ENCODE measurements at regions not wholly inside any gene's neighbourhood (a gene's known extent, or its start where the extent isn't known, plus 50 kb on each side); places are given as distances from the start of the nearest gene placed in this dataset.

DNA sequence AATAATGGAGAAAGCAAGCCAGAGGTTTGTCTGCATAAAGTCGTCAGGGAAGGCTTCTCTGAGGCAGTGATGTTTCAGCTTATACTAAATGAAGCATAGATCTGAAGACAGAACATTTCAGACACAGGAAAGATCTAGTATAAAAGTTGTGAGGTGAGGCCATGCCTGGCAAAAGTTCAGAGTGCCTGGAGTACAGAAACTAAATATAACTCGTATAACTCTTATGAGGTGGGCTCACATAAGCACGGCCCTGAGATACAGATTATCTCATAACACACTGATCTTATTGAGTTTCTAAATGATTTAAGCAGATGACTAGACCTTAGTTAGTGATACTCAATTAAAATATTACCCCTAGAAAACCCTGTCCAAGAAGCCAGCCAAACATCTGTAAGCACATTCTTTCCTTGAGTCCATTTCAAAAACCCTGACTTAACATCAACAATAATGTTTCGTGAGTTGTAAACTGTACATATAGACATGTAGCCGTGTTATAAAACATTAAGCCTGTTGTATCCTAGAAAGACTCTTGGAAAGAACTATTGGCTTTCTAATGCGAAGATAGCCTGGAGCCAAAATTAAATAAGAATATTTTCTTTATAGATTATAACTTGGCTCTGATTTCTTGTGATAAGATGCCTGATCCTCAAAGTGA lies 667.6 kb downstream of the TENT5A start:
- Histone ChIP-seq H3K79me2 (ENCODE audit: insufficient read depth, low read length) (no peaks in the 10 kb centered on the region), H3K36me3 (ENCODE audit: control insufficient read depth in 1 of 2, insufficient read depth in 2 of 2, low read length in 2 of 2) (no peaks in the 10 kb centered on the region), H3K27me3 (ENCODE audit: insufficient read depth, low read length) (no peaks in the 10 kb centered on the region), H3K4me1 (ENCODE audit: control insufficient read depth in 1 of 2, insufficient read depth in 2 of 2, low read length in 2 of 2) (no peaks in the 10 kb centered on the region), H3K9me2 (ENCODE audit: insufficient read depth) (peaks cover 3% of the 10 kb centered on the region; the same call in 1 of the 2 replicates), H3K4me2 (ENCODE audit: low read length) (no peak overlapping the region), H3K27ac (ENCODE audit: low read depth, low read length) (no peak overlapping the region), H4K20me1 (ENCODE audit: insufficient read depth) (no peaks in the 10 kb centered on the region), H3K9me3 (ENCODE audit: control insufficient read depth in 1 of 2, insufficient read depth in 1 of 2, low read depth in 1 of 2, low read length in 2 of 2) (no peaks in the 10 kb centered on the region), H2AFZ (ENCODE audit: low read depth, low read length, poor library complexity, severe bottlenecking) (peak overlapping the region; percentile 49), H3K9ac (ENCODE audit: low read length) (no peak overlapping the region), H3K4me3 (replicated peaks in 1 of 2; ENCODE audit: low read depth in 1 of 2, low read length in 2 of 2) (no peak overlapping the region)
- POLR2A ChIA-PET: no interaction called here
- CTCF ChIA-PET: no interaction called here
- ATAC-seq: no peak
- no TSS peak for BruUV-seq (replicated peaks)
- RAD21 ChIA-PET (ENCODE audit: low non-redundant PET in 1 of 2, low total read pairs in 2 of 2, uncharacterized antibody in 2 of 2, unreplicated experiment in 2 of 2): no interaction called here
- TF ChIP-seq, protein P1, sequence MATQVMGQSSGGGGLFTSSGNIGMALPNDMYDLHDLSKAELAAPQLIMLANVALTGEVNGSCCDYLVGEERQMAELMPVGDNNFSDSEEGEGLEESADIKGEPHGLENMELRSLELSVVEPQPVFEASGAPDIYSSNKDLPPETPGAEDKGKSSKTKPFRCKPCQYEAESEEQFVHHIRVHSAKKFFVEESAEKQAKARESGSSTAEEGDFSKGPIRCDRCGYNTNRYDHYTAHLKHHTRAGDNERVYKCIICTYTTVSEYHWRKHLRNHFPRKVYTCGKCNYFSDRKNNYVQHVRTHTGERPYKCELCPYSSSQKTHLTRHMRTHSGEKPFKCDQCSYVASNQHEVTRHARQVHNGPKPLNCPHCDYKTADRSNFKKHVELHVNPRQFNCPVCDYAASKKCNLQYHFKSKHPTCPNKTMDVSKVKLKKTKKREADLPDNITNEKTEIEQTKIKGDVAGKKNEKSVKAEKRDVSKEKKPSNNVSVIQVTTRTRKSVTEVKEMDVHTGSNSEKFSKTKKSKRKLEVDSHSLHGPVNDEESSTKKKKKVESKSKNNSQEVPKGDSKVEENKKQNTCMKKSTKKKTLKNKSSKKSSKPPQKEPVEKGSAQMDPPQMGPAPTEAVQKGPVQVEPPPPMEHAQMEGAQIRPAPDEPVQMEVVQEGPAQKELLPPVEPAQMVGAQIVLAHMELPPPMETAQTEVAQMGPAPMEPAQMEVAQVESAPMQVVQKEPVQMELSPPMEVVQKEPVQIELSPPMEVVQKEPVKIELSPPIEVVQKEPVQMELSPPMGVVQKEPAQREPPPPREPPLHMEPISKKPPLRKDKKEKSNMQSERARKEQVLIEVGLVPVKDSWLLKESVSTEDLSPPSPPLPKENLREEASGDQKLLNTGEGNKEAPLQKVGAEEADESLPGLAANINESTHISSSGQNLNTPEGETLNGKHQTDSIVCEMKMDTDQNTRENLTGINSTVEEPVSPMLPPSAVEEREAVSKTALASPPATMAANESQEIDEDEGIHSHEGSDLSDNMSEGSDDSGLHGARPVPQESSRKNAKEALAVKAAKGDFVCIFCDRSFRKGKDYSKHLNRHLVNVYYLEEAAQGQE (IDR thresholded peaks at IDR 0.05; ENCODE audit: low read depth): no peak
- no peak for TF ChIP-seq SP1 (IDR thresholded peaks at IDR 0.05; ENCODE audit: low read depth)
- TF ChIP-seq, protein P2, sequence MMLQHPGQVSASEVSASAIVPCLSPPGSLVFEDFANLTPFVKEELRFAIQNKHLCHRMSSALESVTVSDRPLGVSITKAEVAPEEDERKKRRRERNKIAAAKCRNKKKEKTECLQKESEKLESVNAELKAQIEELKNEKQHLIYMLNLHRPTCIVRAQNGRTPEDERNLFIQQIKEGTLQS (IDR thresholded peaks at IDR 0.05): no peak
- no peak for TF ChIP-seq ELF1 (IDR thresholded peaks at IDR 0.05; ENCODE audit: borderline replicate concordance, low read depth)
- no peak for TF ChIP-seq JUND (IDR thresholded peaks at IDR 0.05)
- TF ChIP-seq, protein P3, sequence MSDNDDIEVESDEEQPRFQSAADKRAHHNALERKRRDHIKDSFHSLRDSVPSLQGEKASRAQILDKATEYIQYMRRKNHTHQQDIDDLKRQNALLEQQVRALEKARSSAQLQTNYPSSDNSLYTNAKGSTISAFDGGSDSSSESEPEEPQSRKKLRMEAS (IDR thresholded peaks at IDR 0.05): no peak
- no peak for TF ChIP-seq SRF (IDR thresholded peaks at IDR 0.05; ENCODE audit: low read depth)
- no peak for TF ChIP-seq EGR1 (IDR thresholded peaks at IDR 0.05; ENCODE audit: low read depth)
- no peak for TF ChIP-seq TCF7L2 (IDR thresholded peaks at IDR 0.05; ENCODE audit: borderline replicate concordance, extremely low read depth, insufficient read depth, insufficient read length)
- TF ChIP-seq EZH2phosphoT487 (IDR thresholded peaks at IDR 0.05; ENCODE audit: borderline replicate concordance): no peak
- no peak for TF ChIP-seq CBX3 (IDR thresholded peaks at IDR 0.05; ENCODE audit: low read depth)
- no peak for TF ChIP-seq EZH2 (IDR thresholded peaks at IDR 0.05)
- TF ChIP-seq CEBPB (IDR thresholded peaks at IDR 0.05; ENCODE audit: low read depth): no peak
- no peak for TF ChIP-seq ZNF274 (IDR thresholded peaks at IDR 0.05; ENCODE audit: low read depth, low read length)
- TF ChIP-seq YY1 (IDR thresholded peaks at IDR 0.05; ENCODE audit: extremely low read depth, insufficient replicate concordance, low read depth, low read length): no peak
- TF ChIP-seq POLR2A (IDR thresholded peaks at IDR 0.05; ENCODE audit: borderline replicate concordance, extremely low read depth, insufficient read depth, insufficient read length): no peak
- no peak for TF ChIP-seq ZFX (IDR thresholded peaks at IDR 0.05)
- DNase-seq (ENCODE audit: low read depth, low spot score): no peak
- intact Hi-C loops (cut with micrococcal nuclease): no loop called here
